Raji (cell line): ENCODE measurements at regions not wholly inside any gene's neighbourhood (a gene's known extent, or its start where the extent isn't known, plus 50 kb on each side); places are given as distances from the start of the nearest gene placed in this dataset.

Source experiments
- POLR2A ChIP-seq: IDR thresholded peaks from 2 replicates; pipeline ENCODE4 v1.6.1; 2011; ENCODE audit warnings: low read depth, low read length, control low read depth; ENCODE audit not compliant: insufficient read depth

GRCh38 chrX:40279091-40279430 is 181.3 kb upstream of the BCOR start:
- no peak for TF ChIP-seq POLR2A

- no peak for TF ChIP-seq POLR2A
Observed at GRCh38 chrX:40278340-40279090, 180.8 kb upstream of the BCOR start.

GRCh38 chrX:40277672-40278071 is 179.9 kb upstream of the BCOR start:
- no peak for TF ChIP-seq POLR2A

GRCh38 chrX:40273356-40274050 is 175.7 kb upstream of the BCOR start:
- TF ChIP-seq POLR2A = no peak

- no peak for TF ChIP-seq POLR2A
Observed at GRCh38 chrX:40272776-40273175, 175.0 kb upstream of the BCOR start.

GRCh38 chrX:40272141-40272540 is 174.4 kb upstream of the BCOR start:
- TF ChIP-seq POLR2A = no peak

GRCh38 chrX:40268188-40268520 is 170.4 kb upstream of the BCOR start:
- no peak for TF ChIP-seq POLR2A

- no peak for TF ChIP-seq POLR2A
Observed at GRCh38 chrX:40267334-40268187, 169.8 kb upstream of the BCOR start.

- TF ChIP-seq POLR2A = no peak
Observed at GRCh38 chrX:40266490-40267333, 169.0 kb upstream of the BCOR start.

GRCh38 chrX:40265936-40266335 is 168.2 kb upstream of the BCOR start:
- no peak for TF ChIP-seq POLR2A

- TF ChIP-seq POLR2A = no peak
Observed at GRCh38 chrX:40263014-40263560, 165.3 kb upstream of the BCOR start.

- no peak for TF ChIP-seq POLR2A
Observed at GRCh38 chrX:40262157-40263013, 164.6 kb upstream of the BCOR start.

- no peak for TF ChIP-seq POLR2A
Observed at GRCh38 chrX:40261833-40262156, 164.0 kb upstream of the BCOR start.

- TF ChIP-seq POLR2A = no peak
Observed at GRCh38 chrX:40260146-40260747, 162.5 kb upstream of the BCOR start.

GRCh38 chrX:40258909-40259308 is 161.2 kb upstream of the BCOR start:
- no peak for TF ChIP-seq POLR2A
